Activated T-cell treated with anti-CD3 and anti-CD28 coated beads, Interleukin-2, amount 50 U/mL, for 48 hours (primary cell): ENCODE measurements at regions not wholly inside any gene's neighbourhood (a gene's known extent, or its start where the extent isn't known, plus 50 kb on each side); places are given as distances from the start of the nearest gene placed in this dataset.

Source experiments
- DNase-seq, 2 experiments: peaks; one replicate each; pipeline ENCODE4 v3.0.0-alpha.2; 2020

GRCh38 chr12:76216585-76217472 lies 131.4 kb downstream of the BBS10 start:
- no peak for DNase-seq

- no peak for DNase-seq
Observed at GRCh38 chr12:76208129-76208528, 123.6 kb upstream of the NAP1L1 start.

GRCh38 chr12:76206677-76207072 lies 122.2 kb upstream of the NAP1L1 start:
- DNase-seq = no peak

GRCh38 chr12:76206039-76206676 lies 121.7 kb upstream of the NAP1L1 start:
- no peak for DNase-seq

- DNase-seq = no peak
Observed at GRCh38 chr12:76202621-76203020, 118.1 kb upstream of the NAP1L1 start.

- DNase-seq = no peak
Observed at GRCh38 chr12:76201758-76202157, 117.3 kb upstream of the NAP1L1 start.

- DNase-seq = no peak
Observed at GRCh38 chr12:76201316-76201715, 116.8 kb upstream of the NAP1L1 start.

- DNase-seq = no peak
Observed at GRCh38 chr12:76199808-76200207, 115.3 kb upstream of the NAP1L1 start.

GRCh38 chr12:76198839-76199238 lies 114.4 kb upstream of the NAP1L1 start:
- DNase-seq = no peak

- DNase-seq = no peak
Observed at GRCh38 chr12:76197283-76197682, 112.8 kb upstream of the NAP1L1 start.

GRCh38 chr12:76195920-76196319 lies 111.4 kb upstream of the NAP1L1 start:
- no peak for DNase-seq

GRCh38 chr12:76194724-76195123 lies 110.2 kb upstream of the NAP1L1 start:
- DNase-seq = no peak

- DNase-seq = no peak
Observed at GRCh38 chr12:76193961-76194360, 109.5 kb upstream of the NAP1L1 start.

GRCh38 chr12:76192416-76192815 lies 107.9 kb upstream of the NAP1L1 start:
- no peak for DNase-seq

GRCh38 chr12:76190299-76190698 lies 105.8 kb upstream of the NAP1L1 start:
- no peak for DNase-seq

- DNase-seq = no peak
Observed at GRCh38 chr12:76189851-76190250, 105.4 kb upstream of the NAP1L1 start.

- DNase-seq = no peak
Observed at GRCh38 chr12:76187177-76187576, 102.7 kb upstream of the NAP1L1 start.

- no peak for DNase-seq
Observed at GRCh38 chr12:76186131-76186906, 101.8 kb upstream of the NAP1L1 start.

GRCh38 chr12:76183459-76184186 lies 99.1 kb upstream of the NAP1L1 start:
- peak; percentile 75 to 77 for DNase-seq

- DNase-seq = no peak
Observed at GRCh38 chr12:76180401-76181277, 96.2 kb upstream of the NAP1L1 start.

GRCh38 chr12:76178452-76178851 lies 94.0 kb upstream of the NAP1L1 start:
- no peak for DNase-seq

GRCh38 chr12:76177821-76178220 lies 93.3 kb upstream of the NAP1L1 start:
- DNase-seq = no peak
